ENCODE measurements at regions not wholly inside any gene's neighbourhood (a gene's known extent, or its start where the extent isn't known, plus 50 kb on each side); places are given as distances from the start of the nearest gene placed in this dataset.

- TF ChIP-seq CTCF (CRISPR knock-in tag; IDR thresholded peaks at IDR 0.05) = no peak
- TF ChIP-seq HDAC6 (IDR thresholded peaks at IDR 0.05; ENCODE audit: low read depth, low read length) = no peak
- TF ChIP-seq IRF2 (CRISPR knock-in tag; IDR thresholded peaks at IDR 0.05) = no peak
- no peak for TF ChIP-seq ZNF280D (CRISPR knock-in tag; IDR thresholded peaks at IDR 0.05)
- TF ChIP-seq TIGD3 (CRISPR knock-in tag; IDR thresholded peaks at IDR 0.05; ENCODE audit: borderline replicate concordance) = no peak
- no peak for TF ChIP-seq POLR2A (IDR thresholded peaks at IDR 0.05; ENCODE audit: insufficient read depth in 1 of 2, low read depth in 2 of 2, low read length in 2 of 2)
- TF ChIP-seq KAT8 (CRISPR knock-in tag; IDR thresholded peaks at IDR 0.05) = no peak
- TF ChIP-seq SRSF9 (IDR thresholded peaks at IDR 0.05; ENCODE audit: borderline replicate concordance, insufficient read depth, low read depth, low read length, poor library complexity, severe bottlenecking) = no peak
- TF ChIP-seq HNF4A (CRISPR knock-in tag; IDR thresholded peaks at IDR 0.05) = no peak
Measured at GRCh38 chr5:165673499-165673898, 2168.1 kb downstream of the MAT2B start.
